CD4-positive, alpha-beta T cell treated with Interleukin-4 for 4 hours (primary cell): ENCODE measurements at regions not wholly inside any gene's neighbourhood (a gene's known extent, or its start where the extent isn't known, plus 50 kb on each side); places are given as distances from the start of the nearest gene placed in this dataset.

ENCODE experiments used
- DNase-seq: peaks from one replicate; pipeline ENCODE4 v3.0.0-alpha.2; 2020

GRCh38 chr7:46525876-46526275, 604.8 kb upstream of the IGFBP3 start:
- no peak for DNase-seq

- DNase-seq = no peak
Measured at GRCh38 chr7:46524350-46524749, 603.3 kb upstream of the IGFBP3 start.

- no peak for DNase-seq
Measured at GRCh38 chr7:46522354-46522906, 601.4 kb upstream of the IGFBP3 start.

GRCh38 chr7:46518713-46519112, 597.6 kb upstream of the IGFBP3 start:
- DNase-seq = no peak

GRCh38 chr7:46515844-46516590, 594.9 kb upstream of the IGFBP3 start:
- DNase-seq = no peak

- DNase-seq = no peak
Measured at GRCh38 chr7:46513447-46513848, 592.4 kb upstream of the IGFBP3 start.

GRCh38 chr7:46512891-46513413, 591.9 kb upstream of the IGFBP3 start:
- no peak for DNase-seq

GRCh38 chr7:46511442-46512215, 590.6 kb upstream of the IGFBP3 start:
- no peak for DNase-seq

GRCh38 chr7:46508583-46508982, 587.5 kb upstream of the IGFBP3 start:
- DNase-seq = no peak

- DNase-seq = no peak
Measured at GRCh38 chr7:46507560-46507959, 586.5 kb upstream of the IGFBP3 start.

GRCh38 chr7:46494441-46494840, 573.4 kb upstream of the IGFBP3 start:
- no peak for DNase-seq

GRCh38 chr7:46494028-46494427, 573.0 kb upstream of the IGFBP3 start:
- DNase-seq = no peak

GRCh38 chr7:46493196-46493595, 572.1 kb upstream of the IGFBP3 start:
- DNase-seq = no peak

- DNase-seq = no peak
Measured at GRCh38 chr7:46492466-46492865, 571.4 kb upstream of the IGFBP3 start.

GRCh38 chr7:46490406-46490805, 569.3 kb upstream of the IGFBP3 start:
- DNase-seq = no peak

GRCh38 chr7:46489106-46489505, 568.0 kb upstream of the IGFBP3 start:
- no peak for DNase-seq

- no peak for DNase-seq
Measured at GRCh38 chr7:46488607-46489006, 567.5 kb upstream of the IGFBP3 start.

- no peak for DNase-seq
Measured at GRCh38 chr7:46486256-46487206, 565.5 kb upstream of the IGFBP3 start.

- no peak for DNase-seq
Measured at GRCh38 chr7:46485481-46486065, 564.5 kb upstream of the IGFBP3 start.

GRCh38 chr7:46484906-46485305, 563.8 kb upstream of the IGFBP3 start:
- no peak for DNase-seq

- DNase-seq = no peak
Measured at GRCh38 chr7:46480619-46481018, 559.5 kb upstream of the IGFBP3 start.

GRCh38 chr7:46479680-46480079, 558.6 kb upstream of the IGFBP3 start:
- no peak for DNase-seq
